Mammary epithelial cell (primary cell): ENCODE measurements at regions not wholly inside any gene's neighbourhood (a gene's known extent, or its start where the extent isn't known, plus 50 kb on each side); places are given as distances from the start of the nearest gene placed in this dataset.
"Not testable (repeated sequence)": the region's sequence is repeated elsewhere in the genome, so short reads cannot be mapped to it uniquely, and the experiment has no call there.

ENCODE experiments used
- CTCF ChIP-seq, 2 donors: IDR thresholded peaks in 1 of 2; conservative IDR thresholded peaks in 1 of 2; 2 replicates each; pipeline ENCODE4 v1.5.1; 2011 to 2012; ENCODE audit warnings: inconsistent platforms in 2 of 2, low read length in 2 of 2, mild to moderate bottlenecking in 2 of 2, control low read depth in 1 of 2, low read depth in 1 of 2; ENCODE audit not compliant: insufficient read depth in 1 of 2; ENCODE audit errors: extremely low read depth in 1 of 2
- EZH2 ChIP-seq: IDR thresholded peaks from 2 replicates; pipeline ENCODE4 v1.6.1; 2012; ENCODE audit warnings: low read length, inconsistent platforms, borderline replicate concordance

GRCh38 chr6:85707515-85708145, 64.9 kb upstream of the SYNCRIP start:
- TF ChIP-seq CTCF (conservative IDR thresholded peaks at IDR 0.05 in 1 of 2, IDR thresholded peaks at IDR 0.05 in 1 of 2; ENCODE audit: extremely low read depth in 1 of 2, insufficient read depth in 1 of 2, low read depth in 1 of 2, low read length in 2 of 2); EZH2: not testable (repeated sequence)
